MCF 10A (cell line): ENCODE measurements at regions not wholly inside any gene's neighbourhood (a gene's known extent, or its start where the extent isn't known, plus 50 kb on each side); places are given as distances from the start of the nearest gene placed in this dataset.
"Not testable (repeated sequence)": the region's sequence is repeated elsewhere in the genome, so short reads cannot be mapped to it uniquely, and the experiment has no call there.

Experiments
- BruUV-seq: library from RNA; stranded (reverse); fragments of 400-500 nt; replicated peaks from 2 replicates; lab custom pipeline; 2021; lab: Mats Ljungman, UMichigan
- CTCF ChIA-PET: fragments of 300-600 bp; sonication (Branson Sonifier 250); formaldehyde crosslinking; extraction: SDS; loops from one replicate; lab custom pipeline; 2021; ENCODE audit warnings: antibody characterized with exemption, inconsistent platforms; lab: Yijun Ruan, JAX
- POLR2A ChIA-PET: fragments of 300-600, 350-650 bp; sonication (Branson Sonifier 250); formaldehyde crosslinking; extraction: SDS; loops from one replicate; lab custom pipeline; 2020; ENCODE audit warnings: antibody characterized with exemption, inconsistent platforms; lab: Yijun Ruan, JAX
- DNase-seq: peaks from one replicate; pipeline ENCODE4 v3.0.0-alpha.2; 2018; ENCODE audit not compliant: unreplicated experiment
- H3K27ac Mint-ChIP-seq: one replicate; pipeline ENCODE4 v1.8.0; 2022; ENCODE audit warnings: mild to moderate bottlenecking, low read depth, mixed read lengths; ENCODE audit not compliant: unreplicated experiment
- H3K27me3 Mint-ChIP-seq: one replicate; pipeline ENCODE4 v1.8.0; 2022; ENCODE audit warnings: mixed read lengths; ENCODE audit not compliant: insufficient read depth, unreplicated experiment
- H3K36me3 Mint-ChIP-seq: one replicate; pipeline ENCODE4 v1.8.0; 2022; ENCODE audit warnings: mild to moderate bottlenecking, moderate library complexity, mixed read lengths; ENCODE audit not compliant: insufficient read depth, unreplicated experiment
- H3K4me1 Mint-ChIP-seq: one replicate; pipeline ENCODE4 v1.8.0; 2022; ENCODE audit warnings: mixed read lengths; ENCODE audit not compliant: insufficient read depth, unreplicated experiment
- H3K4me3 Mint-ChIP-seq: one replicate; pipeline ENCODE4 v1.8.0; 2022; ENCODE audit warnings: mild to moderate bottlenecking, moderate library complexity, mixed read lengths; ENCODE audit not compliant: unreplicated experiment
- H3K9me3 Mint-ChIP-seq: one replicate; pipeline ENCODE4 v1.8.0; 2022; ENCODE audit warnings: mixed read lengths; ENCODE audit not compliant: unreplicated experiment
- CTCF ChIP-seq: fragments of 200-600 bp; IDR thresholded peaks from one replicate; pipeline ENCODE4 v1.8.0; 2022; ENCODE audit warnings: antibody characterized with exemption, mild to moderate bottlenecking; ENCODE audit not compliant: unreplicated experiment
- intact Hi-C: fragments of 100-400 bp; cut with micrococcal nuclease; formaldehyde crosslinking; loops from 2 replicates; pipeline ENCODE4 v1.14.1; 2022

- H3K9me3 Mint-ChIP-seq = peaks cover 6% of the 10 kb centered on the region
- no peaks in the 10 kb centered on the region for H3K36me3 Mint-ChIP-seq
- intact Hi-C loops = no loop called here
- ChIA-PET POLR2A (no interaction called here), CTCF (interaction anchor here (1.2 kb wide), 1 partner anchor 12 kb away, joined by 3 read pairs; no protein-coding TSS in a partner anchor)
- H3K4me1 Mint-ChIP-seq = no peaks in the 10 kb centered on the region
- H3K4me3 Mint-ChIP-seq = no peak overlapping the region
- no peak for TF ChIP-seq CTCF
- BruUV-seq = no TSS peak
- H3K27ac Mint-ChIP-seq = no peak overlapping the region
- no peaks in the 10 kb centered on the region for H3K27me3 Mint-ChIP-seq
- no peak for DNase-seq
These were observed 1826.9 kb upstream of the DEFB115 start for GRCh38 chr20:29430531-29430930.

GRCh38 chr20:29440721-29441120, 1816.7 kb upstream of the DEFB115 start:
- intact Hi-C loops, H3K27ac Mint-ChIP-seq, H3K27me3 Mint-ChIP-seq, H3K9me3 Mint-ChIP-seq, DNase-seq, H3K36me3 Mint-ChIP-seq, H3K4me1 Mint-ChIP-seq, BruUV-seq, POLR2A ChIA-PET, H3K4me3 Mint-ChIP-seq: not testable (repeated sequence)
- CTCF ChIA-PET = interaction anchor here (1.1 kb wide), 1 partner anchor 98 kb away, joined by 3 read pairs; no protein-coding TSS in a partner anchor

GRCh38 chr20:29443206-29443781, 1814.2 kb upstream of the DEFB115 start:
- not testable (repeated sequence) for H3K27me3 Mint-ChIP-seq, H3K4me1 Mint-ChIP-seq, BruUV-seq, H3K36me3 Mint-ChIP-seq, H3K9me3 Mint-ChIP-seq, H3K27ac Mint-ChIP-seq
- ChIA-PET POLR2A (interaction anchor here (1.1 kb wide), 1 partner anchor 11 kb away, joined by 4 read pairs; no protein-coding TSS in a partner anchor), CTCF (interaction anchor here (0.6 to 3.0 kb wide), 10 partner anchors 11 to 1810 kb away, joined by 3 to 20 read pairs (median 4); no protein-coding TSS in a partner anchor)
- intact Hi-C loops = loop anchor here (2.0 kb wide), 1 partner anchor 1870 kb away; no protein-coding TSS in a partner anchor
- TF ChIP-seq CTCF = peak; percentile 82
- H3K4me3 Mint-ChIP-seq = peak overlapping the region; percentile 61
- DNase-seq = peak; percentile 61

- intact Hi-C loops = loop anchor here (2.0 kb wide), 1 partner anchor 1869 kb away; no protein-coding TSS in a partner anchor
- Mint-ChIP-seq H3K4me1 (peaks cover 9% of the 10 kb centered on the region), H3K4me3 (no peak overlapping the region), H3K27me3 (no peaks in the 10 kb centered on the region), H3K27ac (no peak overlapping the region), H3K36me3 (peaks cover 5% of the 10 kb centered on the region), H3K9me3 (peaks cover 7% of the 10 kb centered on the region)
- DNase-seq = no peak
- TF ChIP-seq CTCF = no peak
- no TSS peak for BruUV-seq
- ChIA-PET POLR2A (interaction anchor here (1.1 kb wide), 1 partner anchor 10 kb away, joined by 4 read pairs; no protein-coding TSS in a partner anchor), CTCF (interaction anchor here (0.6 to 3.0 kb wide), 12 partner anchors 11 to 1809 kb away, joined by 3 to 20 read pairs (median 3); no protein-coding TSS in a partner anchor)
These were observed 1813.6 kb upstream of the DEFB115 start for GRCh38 chr20:29443819-29444218.

- H3K27me3 Mint-ChIP-seq, H3K27ac Mint-ChIP-seq, intact Hi-C loops, H3K4me3 Mint-ChIP-seq, H3K4me1 Mint-ChIP-seq, BruUV-seq, H3K9me3 Mint-ChIP-seq, POLR2A ChIA-PET, H3K36me3 Mint-ChIP-seq, DNase-seq: not testable (repeated sequence)
- CTCF ChIA-PET = interaction anchor here (0.6 to 1.4 kb wide), 5 partner anchors 74 to 1815 kb away, joined by 3 read pairs; no protein-coding TSS in a partner anchor
These were observed 1812.2 kb upstream of the DEFB115 start for GRCh38 chr20:29445050-29445907.

- H3K36me3 Mint-ChIP-seq, POLR2A ChIA-PET, intact Hi-C loops, H3K4me1 Mint-ChIP-seq, DNase-seq, H3K4me3 Mint-ChIP-seq, H3K27ac Mint-ChIP-seq, H3K27me3 Mint-ChIP-seq, BruUV-seq: not testable (repeated sequence)
- CTCF ChIA-PET = interaction anchor here (0.6 kb wide), 1 partner anchor 857 kb away, joined by 3 read pairs; no protein-coding TSS in a partner anchor
- H3K9me3 Mint-ChIP-seq = peaks cover 16% of the 10 kb centered on the region
These were observed 1809.7 kb upstream of the DEFB115 start for GRCh38 chr20:29447517-29448484.
